ENCODE measurements at regions not wholly inside any gene's neighbourhood (a gene's known extent, or its start where the extent isn't known, plus 50 kb on each side); places are given as distances from the start of the nearest gene placed in this dataset.
"Not testable (repeated sequence)": the region's sequence is repeated elsewhere in the genome, so short reads cannot be mapped to it uniquely, and the experiment has no call there.

- POLR2A ChIA-PET, result no interaction called here
- H3K27me3 Mint-ChIP-seq, result no peaks in the 10 kb centered on the region
- H3K36me3 Mint-ChIP-seq, result no peaks in the 10 kb centered on the region
- peaks cover 0 to 8% (median 2%) of the 10 kb centered on the region in 9 donors for H3K9me3 Mint-ChIP-seq
- DNase-seq (no peak), ATAC-seq (no peak)
- H3K4me3 Mint-ChIP-seq, result no peak overlapping the region
- H3K4me1 Mint-ChIP-seq, result no peaks in the 10 kb centered on the region
- no peak overlapping the region for H3K27ac Mint-ChIP-seq
Measured at GRCh38 chr9:108394726-108395125, 461.1 kb downstream of the ACTL7B start.

GRCh38 chr9:108393481-108394001, 462.2 kb downstream of the ACTL7B start:
- H3K36me3 Mint-ChIP-seq, H3K27ac Mint-ChIP-seq, H3K4me1 Mint-ChIP-seq, H3K9me3 Mint-ChIP-seq, ATAC-seq, POLR2A ChIA-PET, DNase-seq, H3K27me3 Mint-ChIP-seq, H3K4me3 Mint-ChIP-seq: not testable (repeated sequence)

- ATAC-seq (no peak), DNase-seq (no peak)
- POLR2A ChIA-PET, result no interaction called here
- Mint-ChIP-seq H3K27me3 (no peaks in the 10 kb centered on the region), H3K36me3 (no peaks in the 10 kb centered on the region), H3K4me3 (no peak overlapping the region), H3K9me3 (peaks cover 0 to 8% (median 2%) of the 10 kb centered on the region in 9 donors), H3K27ac (no peak overlapping the region), H3K4me1 (no peaks in the 10 kb centered on the region)
Measured at GRCh38 chr9:108392877-108393276, 462.9 kb downstream of the ACTL7B start.

GRCh38 chr9:108389056-108389455, 466.7 kb downstream of the ACTL7B start:
- POLR2A ChIA-PET, result no interaction called here
- Mint-ChIP-seq H3K36me3 (no peaks in the 10 kb centered on the region), H3K27me3 (peaks cover 0 to 4% (median 0%) of the 10 kb centered on the region in 5 donors), H3K9me3 (peaks cover 0 to 10% (median 1%) of the 10 kb centered on the region in 9 donors), H3K4me3 (no peak overlapping the region), H3K4me1 (no peaks in the 10 kb centered on the region), H3K27ac (no peak overlapping the region)
- DNase-seq (no peak), ATAC-seq (no peak)

GRCh38 chr9:108386859-108387384, 468.9 kb downstream of the ACTL7B start:
- Mint-ChIP-seq H3K27ac (no peak overlapping the region), H3K9me3 (peaks cover 0 to 10% (median 1%) of the 10 kb centered on the region in 9 donors), H3K4me1 (no peaks in the 10 kb centered on the region), H3K4me3 (no peak overlapping the region), H3K27me3 (peaks cover 0 to 7% (median 0%) of the 10 kb centered on the region in 5 donors), H3K36me3 (no peaks in the 10 kb centered on the region)
- POLR2A ChIA-PET, result no interaction called here
- no peak for ATAC-seq
- DNase-seq, result no peak

GRCh38 chr9:108386032-108386431, 469.8 kb downstream of the ACTL7B start:
- Mint-ChIP-seq H3K4me1 (no peaks in the 10 kb centered on the region), H3K9me3 (peaks cover 0 to 10% (median 3%) of the 10 kb centered on the region in 9 donors), H3K27ac (no peak overlapping the region), H3K27me3 (peaks cover 0 to 14% (median 0%) of the 10 kb centered on the region in 5 donors), H3K36me3 (no peaks in the 10 kb centered on the region), H3K4me3 (no peak overlapping the region)
- DNase-seq, result no peak
- POLR2A ChIA-PET, result no interaction called here
- ATAC-seq, result no peak

GRCh38 chr9:108383796-108384195, 472.0 kb downstream of the ACTL7B start:
- DNase-seq (no peak), ATAC-seq (no peak)
- Mint-ChIP-seq H3K27ac (no peak overlapping the region), H3K27me3 (peaks cover 0 to 14% (median 2%) of the 10 kb centered on the region in 5 donors), H3K9me3 (peaks cover 0 to 10% (median 3%) of the 10 kb centered on the region in 9 donors), H3K4me3 (no peak overlapping the region), H3K36me3 (no peaks in the 10 kb centered on the region), H3K4me1 (no peaks in the 10 kb centered on the region)
- POLR2A ChIA-PET, result no interaction called here

GRCh38 chr9:108382310-108382709, 473.5 kb downstream of the ACTL7B start:
- ATAC-seq (no peak), DNase-seq (no peak)
- no peaks in the 10 kb centered on the region for H3K4me1 Mint-ChIP-seq
- H3K27me3 Mint-ChIP-seq, result peaks cover 0 to 17% (median 4%) of the 10 kb centered on the region in 5 donors
- no peaks in the 10 kb centered on the region for H3K36me3 Mint-ChIP-seq
- peaks cover 0 to 10% (median 3%) of the 10 kb centered on the region in 9 donors for H3K9me3 Mint-ChIP-seq
- no peak overlapping the region for H3K27ac Mint-ChIP-seq
- no peak overlapping the region for H3K4me3 Mint-ChIP-seq
- POLR2A ChIA-PET, result no interaction called here

- POLR2A ChIA-PET, result no interaction called here
- Mint-ChIP-seq H3K36me3 (peaks cover 0 to 10% (median 3%) of the 10 kb centered on the region in 3 donors), H3K4me1 (no peaks in the 10 kb centered on the region), H3K4me3 (no peak overlapping the region), H3K27me3 (peaks cover 0 to 14% (median 1%) of the 10 kb centered on the region in 5 donors), H3K27ac (no peak overlapping the region), H3K9me3 (peaks cover 0 to 27% (median 15%) of the 10 kb centered on the region in 9 donors)
- ATAC-seq (no peak), DNase-seq (no peak)
Measured at GRCh38 chr9:108377881-108378280, 477.9 kb downstream of the ACTL7B start.

- Mint-ChIP-seq H3K27ac (no peak overlapping the region), H3K9me3 (peaks cover 0 to 28% (median 15%) of the 10 kb centered on the region in 9 donors), H3K4me1 (no peaks in the 10 kb centered on the region), H3K27me3 (peaks cover 0 to 12% (median 1%) of the 10 kb centered on the region in 5 donors), H3K4me3 (no peak overlapping the region), H3K36me3 (peaks cover 0 to 10% (median 3%) of the 10 kb centered on the region in 3 donors)
- POLR2A ChIA-PET, result no interaction called here
- DNase-seq (no peak), ATAC-seq (no peak)
Measured at GRCh38 chr9:108377382-108377781, 478.4 kb downstream of the ACTL7B start.

- Mint-ChIP-seq H3K36me3 (peaks cover 0 to 10% (median 3%) of the 10 kb centered on the region in 3 donors), H3K27me3 (peaks cover 0 to 6% (median 0%) of the 10 kb centered on the region in 5 donors), H3K27ac (no peak overlapping the region), H3K9me3 (peaks cover 0 to 33% (median 21%) of the 10 kb centered on the region in 9 donors), H3K4me1 (no peaks in the 10 kb centered on the region), H3K4me3 (no peak overlapping the region)
- POLR2A ChIA-PET, result no interaction called here
- ATAC-seq, result no peak
- DNase-seq, result no peak
Measured at GRCh38 chr9:108376140-108376539, 479.6 kb downstream of the ACTL7B start.

- no peak overlapping the region for H3K4me3 Mint-ChIP-seq
- no peak for ATAC-seq
Measured at GRCh38 chr9:108374626-108375025, 481.2 kb downstream of the ACTL7B start.

GRCh38 chr9:108367188-108367587, 488.6 kb downstream of the ACTL7B start:
- Mint-ChIP-seq H3K27me3 (no peaks in the 10 kb centered on the region), H3K4me1 (no peaks in the 10 kb centered on the region), H3K36me3 (no peaks in the 10 kb centered on the region), H3K9me3 (peaks cover 0 to 49% (median 16%) of the 10 kb centered on the region in 9 donors), H3K27ac (no peak overlapping the region), H3K4me3 (no peak overlapping the region)
- ATAC-seq, result no peak
- POLR2A ChIA-PET, result no interaction called here
- DNase-seq, result no peak

More at GRCh38 chr9:108374626-108375025, 481.2 kb downstream of the ACTL7B start:
- peaks cover 0 to 10% (median 3%) of the 10 kb centered on the region in 3 donors for H3K36me3 Mint-ChIP-seq
- POLR2A ChIA-PET, result no interaction called here
- peaks cover 0 to 4% (median 0%) of the 10 kb centered on the region in 5 donors for H3K27me3 Mint-ChIP-seq
- H3K4me1 Mint-ChIP-seq, result no peaks in the 10 kb centered on the region
- peaks cover 0 to 37% (median 21%) of the 10 kb centered on the region in 9 donors for H3K9me3 Mint-ChIP-seq
- DNase-seq, result no peak
- H3K27ac Mint-ChIP-seq, result no peak overlapping the region

- DNase-seq (no peak), ATAC-seq (no peak)
- H3K4me3 Mint-ChIP-seq, result no peak overlapping the region
- no peaks in the 10 kb centered on the region for H3K27me3 Mint-ChIP-seq
- peaks cover 0 to 47% (median 7%) of the 10 kb centered on the region in 9 donors for H3K9me3 Mint-ChIP-seq
- no peak overlapping the region for H3K27ac Mint-ChIP-seq
- H3K4me1 Mint-ChIP-seq, result no peaks in the 10 kb centered on the region
- peaks cover 0 to 1% (median 0%) of the 10 kb centered on the region in 3 donors for H3K36me3 Mint-ChIP-seq
- POLR2A ChIA-PET, result no interaction called here
Measured at GRCh38 chr9:108363311-108363710, 492.5 kb downstream of the ACTL7B start.
